GM18867 (cell line): ENCODE measurements at regions not wholly inside any gene's neighbourhood (a gene's known extent, or its start where the extent isn't known, plus 50 kb on each side); places are given as distances from the start of the nearest gene placed in this dataset.
"Not testable (repeated sequence)": the region's sequence is repeated elsewhere in the genome, so short reads cannot be mapped to it uniquely, and the experiment has no call there.

Experiments
- ATAC-seq: cut with Tn5 transposase; IDR thresholded peaks from one replicate; pipeline ENCODE4 v1.9.1; 2021; ENCODE audit warnings: mild to moderate bottlenecking, moderate library complexity; ENCODE audit not compliant: unreplicated experiment

DNA sequence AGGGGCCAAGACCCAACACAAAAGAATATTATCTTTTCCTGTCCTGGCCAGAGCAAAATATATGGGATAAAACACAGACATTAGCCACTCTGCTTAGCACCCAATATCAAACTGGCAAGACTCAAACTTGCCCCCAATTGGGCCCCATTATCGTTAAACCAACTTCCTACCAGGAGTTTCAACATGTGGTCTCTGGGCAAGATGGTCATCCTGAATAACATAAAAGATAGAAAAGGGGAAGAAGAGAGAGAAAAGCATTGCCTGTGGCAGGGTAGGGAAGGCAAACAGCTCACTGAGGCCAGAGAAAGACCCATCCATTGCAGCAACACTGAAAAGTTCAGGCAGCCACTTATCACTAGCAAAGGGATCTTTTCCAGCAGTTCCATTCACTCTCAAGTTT, 502.1 kb downstream of the KIF2B start:
- no peak for ATAC-seq

DNA sequence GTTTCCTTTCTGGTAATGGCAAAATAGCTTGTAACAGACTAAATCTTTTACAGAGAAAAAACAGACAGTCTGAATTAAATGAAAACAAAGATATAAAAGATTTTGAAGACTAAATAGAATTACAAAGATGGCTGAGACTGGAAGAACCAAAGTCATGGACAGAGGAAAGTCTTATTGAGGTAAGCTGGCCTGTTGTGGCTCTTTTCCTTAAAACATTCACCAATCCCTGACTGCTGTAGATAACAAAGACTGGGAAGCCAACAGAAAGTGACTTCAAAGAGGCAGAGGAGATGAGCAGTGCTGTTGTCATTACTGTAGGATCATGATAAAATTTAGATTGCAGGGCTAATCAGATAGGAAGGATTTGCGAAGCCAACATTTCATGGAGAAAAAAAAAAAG, 517.0 kb downstream of the KIF2B start:
- no peak for ATAC-seq

DNA sequence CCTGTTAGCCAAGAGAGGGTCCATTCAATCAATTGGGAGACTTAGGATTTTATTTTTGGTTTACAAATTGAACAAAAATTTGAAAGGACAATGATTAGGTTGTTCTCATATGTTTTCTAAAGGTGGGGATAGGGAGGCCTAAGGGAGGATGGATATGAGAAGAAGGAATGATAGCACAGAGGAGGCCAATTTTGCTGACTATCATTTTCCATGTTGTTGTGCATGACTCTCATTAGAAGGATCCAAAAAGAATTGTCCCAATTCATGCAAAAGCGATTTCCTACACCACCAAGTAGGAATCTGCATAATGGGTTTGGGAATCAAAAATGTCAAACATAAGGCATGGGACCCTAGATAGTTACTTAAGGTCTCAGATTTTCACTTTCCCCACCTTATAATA, 524.8 kb downstream of the KIF2B start:
- ATAC-seq, result no peak

DNA sequence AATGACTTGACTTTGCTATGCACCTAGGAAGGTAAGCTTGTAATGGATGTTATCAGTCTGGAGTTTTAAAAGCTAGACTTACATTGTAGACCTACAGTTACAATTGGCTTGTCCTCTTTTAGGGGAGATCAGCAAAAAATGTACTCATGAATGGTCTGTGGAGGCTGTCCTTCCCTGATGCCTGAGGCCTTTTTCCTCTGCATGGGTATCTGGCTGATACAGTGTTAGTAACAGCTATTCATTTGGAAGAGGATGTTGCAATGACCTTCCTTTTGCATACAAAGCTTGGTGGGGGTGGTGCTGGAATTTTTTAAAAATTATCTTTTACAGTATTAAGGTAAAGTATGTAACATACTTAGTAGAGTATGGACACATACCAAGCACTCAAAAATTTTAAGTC, 525.5 kb downstream of the KIF2B start:
- ATAC-seq, result no peak

DNA sequence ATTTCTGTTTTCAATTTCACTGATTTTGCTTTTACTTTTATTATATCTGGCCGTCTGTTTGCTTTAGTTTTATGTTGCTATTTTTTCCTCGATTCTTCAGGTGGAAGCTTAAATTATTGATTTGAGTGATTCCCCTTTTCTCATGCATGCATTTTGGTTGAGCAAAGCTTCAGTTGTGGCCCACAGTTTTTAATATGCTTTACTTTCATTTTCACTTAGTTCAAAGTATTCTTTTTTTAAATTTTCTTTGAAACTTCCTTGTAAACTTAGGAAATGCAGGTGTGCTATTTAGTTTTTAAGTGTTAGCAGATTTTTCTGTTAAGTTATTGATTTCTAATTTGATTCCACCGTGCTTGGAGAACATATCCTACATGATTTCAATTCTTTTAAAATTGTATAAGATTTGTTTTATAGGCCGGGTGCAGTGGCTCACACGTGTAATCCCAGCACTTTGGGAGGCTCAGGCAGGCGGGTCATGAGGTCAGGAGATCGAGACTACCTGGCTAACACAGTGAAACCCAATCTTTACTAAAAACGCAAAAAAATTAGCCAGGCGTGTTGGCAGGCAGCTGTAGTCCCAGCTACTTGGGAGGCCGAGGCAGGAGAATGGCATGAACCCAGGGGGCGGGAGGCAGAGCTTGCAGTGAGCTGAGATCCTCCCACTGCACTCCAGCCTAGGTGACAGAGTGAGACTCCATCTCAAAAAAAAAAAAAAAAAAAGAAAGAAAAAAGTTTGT, 531.2 kb downstream of the KIF2B start:
- ATAC-seq, result no peak

DNA sequence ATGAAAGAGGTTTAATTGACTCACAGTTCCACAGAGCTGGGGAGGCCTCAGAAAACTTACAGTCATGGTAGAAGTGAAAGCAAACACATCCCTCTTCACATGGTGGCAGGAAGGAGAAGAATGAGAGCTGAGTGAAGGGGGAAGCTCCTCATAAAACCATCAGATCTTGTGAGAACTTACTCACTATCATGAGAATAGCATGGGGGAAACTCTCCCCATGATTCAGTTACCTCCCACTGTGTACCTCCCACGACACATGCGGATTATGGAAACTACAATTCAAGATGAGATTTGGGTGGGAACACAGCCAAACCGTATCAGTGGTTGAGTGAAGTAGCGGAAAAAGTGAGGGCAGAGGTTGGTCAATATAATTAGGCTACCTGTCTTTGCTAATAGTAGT, 538.3 kb downstream of the KIF2B start:
- not testable (repeated sequence) for ATAC-seq

DNA sequence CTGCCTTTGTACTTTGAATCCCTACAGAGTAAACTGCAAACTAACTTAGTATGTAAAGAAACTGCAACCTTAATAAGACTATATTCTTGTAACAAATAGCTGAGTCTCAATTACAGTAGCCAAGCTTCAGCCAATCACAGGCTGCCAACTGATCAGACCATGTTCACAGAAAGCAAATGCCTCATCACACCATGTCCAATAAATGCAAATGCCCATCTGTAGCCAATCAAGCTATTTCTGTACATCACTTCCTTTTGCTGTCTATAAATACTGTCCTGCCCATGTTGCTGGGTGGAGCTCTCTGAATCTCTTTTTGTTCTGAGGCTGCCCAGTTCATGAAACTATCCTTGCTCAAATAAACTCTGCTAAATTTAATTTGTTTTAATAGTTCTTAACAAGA, 531.7 kb upstream of the TOM1L1 start:
- no peak for ATAC-seq

DNA sequence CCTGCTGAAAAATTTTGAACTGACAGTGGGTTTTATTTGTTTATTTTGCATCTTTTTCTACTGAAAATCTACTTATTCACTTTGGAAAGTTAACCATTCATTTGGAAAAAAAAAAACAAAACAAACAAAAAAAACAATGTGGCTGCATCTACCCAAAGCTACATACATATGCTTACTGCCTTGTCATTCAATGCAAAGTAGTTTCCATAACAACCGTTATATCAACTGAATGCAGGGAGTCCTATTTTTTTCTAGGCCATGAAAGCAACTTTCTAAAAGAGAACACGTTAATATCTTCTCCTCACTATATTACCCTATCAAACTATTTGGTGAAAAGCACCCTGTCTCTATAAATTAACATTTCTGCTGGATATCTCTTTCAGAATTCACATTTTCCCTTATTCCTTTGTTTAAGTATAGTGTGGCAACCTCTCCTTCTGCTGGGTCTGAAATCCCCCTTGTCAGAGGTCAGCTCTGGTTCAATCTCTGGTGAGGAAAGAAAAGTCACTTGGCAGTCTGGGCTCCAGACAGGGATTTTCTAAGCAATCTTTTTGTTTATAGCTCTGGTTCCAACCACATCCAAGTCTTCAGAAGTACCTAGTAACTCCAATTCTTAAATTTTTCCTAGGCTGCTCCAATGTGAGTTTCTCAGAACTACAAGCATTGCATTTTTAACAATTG, 528.4 kb upstream of the TOM1L1 start:
- ATAC-seq, result no peak

DNA sequence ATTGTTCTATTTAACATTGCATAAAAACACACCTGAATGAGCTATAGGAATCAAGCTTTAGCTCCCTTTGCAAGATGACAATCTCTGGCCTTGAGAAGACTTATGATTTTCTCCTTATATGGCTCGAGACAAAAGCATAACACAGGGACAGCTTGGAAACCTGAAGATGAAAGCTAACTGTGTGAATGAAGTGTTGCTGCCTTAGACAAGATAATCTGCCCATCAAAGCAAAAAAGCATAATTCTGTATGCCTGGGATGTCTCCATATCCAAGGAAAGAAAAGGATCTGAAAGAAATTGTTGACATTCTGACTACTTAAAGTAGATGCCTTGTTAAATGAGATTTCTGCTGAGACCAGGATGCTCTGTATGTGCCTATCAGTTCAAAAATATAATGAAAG, 526.7 kb upstream of the TOM1L1 start:
- no peak for ATAC-seq

DNA sequence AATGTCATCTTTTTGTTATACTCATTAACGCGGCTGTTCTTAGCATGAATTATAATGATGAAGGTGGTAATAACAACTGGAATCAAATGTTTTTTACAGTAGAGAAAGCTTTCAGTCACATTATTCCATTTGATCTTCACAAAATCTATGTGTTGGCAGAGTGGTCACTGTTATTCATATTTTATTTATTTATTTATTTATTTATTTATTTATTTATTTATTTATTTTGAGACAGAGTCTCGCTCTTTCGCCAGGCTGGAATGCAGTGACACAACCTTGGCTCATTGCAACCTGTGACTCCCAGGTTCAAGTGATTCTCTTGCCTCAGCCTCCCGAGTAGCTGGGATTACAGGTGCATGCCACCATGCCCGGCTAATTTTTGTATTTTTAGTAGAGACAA, 524.2 kb upstream of the TOM1L1 start:
- ATAC-seq, result not testable (repeated sequence)

DNA sequence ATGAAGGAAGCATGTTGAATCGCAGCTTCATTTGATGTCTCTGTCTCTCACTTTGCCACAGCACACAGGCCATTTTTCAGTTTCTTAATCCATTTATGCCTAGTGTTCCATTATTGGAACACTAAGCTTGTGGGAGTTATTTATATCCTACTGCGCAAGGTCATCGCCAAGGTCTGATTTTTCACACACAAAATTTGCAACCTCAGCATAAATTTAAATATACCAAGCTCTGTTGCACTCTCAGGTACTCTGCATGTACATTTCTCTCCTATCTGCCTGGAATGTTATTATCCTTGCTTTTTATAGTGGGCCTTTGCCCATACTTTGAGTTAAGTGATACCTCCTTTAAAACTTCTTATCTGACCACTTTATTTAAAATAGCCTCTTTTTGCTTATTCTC, 519.2 kb upstream of the TOM1L1 start:
- no peak for ATAC-seq

DNA sequence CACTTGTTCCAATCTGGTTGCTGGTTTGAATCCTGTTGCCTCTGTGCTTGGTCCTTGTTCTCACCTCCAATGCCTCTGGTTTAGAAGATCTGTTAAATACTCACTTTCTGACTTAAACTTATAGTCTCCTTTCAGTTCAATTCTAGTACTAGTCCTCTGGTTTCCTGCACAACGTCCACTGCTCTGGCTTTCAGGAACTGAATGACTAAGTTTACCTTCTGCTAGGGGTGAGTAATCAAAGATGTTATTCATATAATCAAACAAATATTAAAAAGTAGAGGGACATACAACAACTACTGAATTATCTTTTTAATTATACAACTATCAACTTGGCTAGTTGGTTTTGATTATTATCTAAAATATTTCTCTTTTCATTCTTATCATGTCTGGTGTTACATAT, 496.4 kb upstream of the TOM1L1 start:
- no peak for ATAC-seq

DNA sequence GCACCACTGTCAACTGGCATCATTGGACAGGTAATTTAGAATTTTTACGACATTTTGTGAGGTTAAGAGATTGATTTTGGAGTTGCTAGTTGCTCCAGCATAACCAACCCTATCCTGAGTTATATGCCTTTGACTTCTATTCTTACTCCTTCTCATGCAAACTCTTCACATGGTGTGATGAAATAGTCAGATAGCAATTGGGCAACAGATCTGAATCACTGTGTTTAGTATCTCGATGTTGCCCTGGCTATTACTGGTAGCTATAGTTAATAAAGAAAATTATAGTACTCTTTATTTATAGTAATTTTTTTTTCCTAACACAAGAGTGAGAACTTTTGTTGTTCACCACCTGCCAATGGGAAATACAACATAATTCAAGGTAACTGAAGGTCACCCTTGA, 494.8 kb upstream of the TOM1L1 start:
- no peak for ATAC-seq

DNA sequence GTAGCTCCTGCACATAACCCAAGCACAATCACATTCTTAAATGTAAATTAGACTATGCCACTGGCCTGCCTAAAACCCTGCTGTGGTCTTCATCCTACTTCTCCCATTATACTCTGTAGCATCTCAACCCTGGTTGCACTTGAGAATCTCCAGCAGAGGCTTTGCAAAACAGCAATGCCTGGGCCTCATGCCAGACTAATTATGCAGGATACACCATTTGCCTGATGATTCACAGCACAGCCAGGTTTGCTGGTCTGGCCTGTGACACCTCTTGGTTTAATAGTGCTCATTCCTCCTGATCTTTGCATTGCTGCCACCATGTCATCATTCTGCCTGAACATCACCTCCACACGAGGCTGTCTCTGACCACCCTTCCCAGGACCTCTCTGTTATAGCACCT, 491.9 kb upstream of the TOM1L1 start:
- ATAC-seq, result no peak

DNA sequence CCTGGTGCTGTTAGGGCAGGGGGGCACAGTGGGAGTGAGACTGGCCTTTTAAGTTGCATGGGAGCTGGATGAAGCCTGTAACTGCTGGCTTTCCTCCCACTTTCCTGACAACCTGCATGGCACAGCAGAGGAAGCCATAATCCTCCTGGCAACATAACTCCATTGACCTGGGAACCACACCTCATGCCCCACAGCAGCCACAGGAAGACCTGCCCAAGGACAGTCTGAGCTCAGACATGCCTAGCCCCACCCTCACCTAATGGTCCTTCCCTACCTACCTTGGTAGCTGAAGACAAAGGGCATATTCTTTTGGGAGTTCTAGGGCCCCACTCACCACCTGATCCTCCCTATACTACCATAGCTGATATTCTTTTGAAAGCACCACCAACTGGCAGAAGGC, 482.2 kb upstream of the TOM1L1 start:
- no peak for ATAC-seq

DNA sequence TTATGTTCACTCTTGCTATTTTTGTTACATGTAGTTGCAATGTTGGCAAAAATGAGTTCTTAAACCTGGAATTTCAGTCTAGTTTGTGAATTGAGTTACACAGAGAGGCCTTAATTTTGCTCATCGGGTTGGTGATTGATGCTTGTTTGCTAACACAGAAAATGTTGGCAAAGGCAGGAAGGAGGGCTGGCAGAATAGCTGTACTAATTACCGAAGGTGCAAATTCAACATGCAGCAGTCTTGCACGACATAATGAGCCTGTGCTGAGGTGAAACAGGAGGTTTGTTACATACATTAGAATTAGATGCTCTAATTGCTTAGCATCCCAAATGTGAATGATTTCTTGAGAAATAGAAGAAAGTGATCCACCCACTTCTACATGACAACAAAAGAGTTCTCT, 475.0 kb upstream of the TOM1L1 start:
- ATAC-seq, result no peak

DNA sequence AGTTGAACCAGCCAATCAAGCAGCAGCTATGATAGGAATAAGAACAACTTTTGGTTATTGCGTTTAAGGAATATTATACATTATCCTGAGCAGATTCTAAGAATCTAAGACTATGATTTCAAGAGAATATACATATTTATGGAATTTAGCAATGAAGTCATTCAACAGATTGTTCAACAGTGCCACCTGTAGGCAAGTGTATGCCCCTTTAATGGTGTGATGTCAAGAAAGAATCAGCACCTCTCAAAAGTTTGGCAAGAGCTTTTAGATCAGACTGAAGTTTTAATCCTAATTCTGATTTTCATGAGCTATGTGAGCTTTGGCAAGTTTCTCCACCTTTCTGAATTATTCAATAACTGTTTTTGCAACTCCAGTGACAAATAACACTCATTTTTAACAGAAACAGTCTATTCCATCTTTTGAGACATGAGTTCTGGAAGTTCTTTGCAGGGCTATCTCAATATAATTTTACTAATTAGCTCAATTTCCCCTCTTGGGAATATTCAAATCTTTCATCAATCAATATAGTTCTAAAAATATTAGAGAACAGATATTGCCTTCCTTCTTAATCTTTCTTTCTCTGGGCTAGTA, 474.3 kb upstream of the TOM1L1 start:
- ATAC-seq, result no peak

DNA sequence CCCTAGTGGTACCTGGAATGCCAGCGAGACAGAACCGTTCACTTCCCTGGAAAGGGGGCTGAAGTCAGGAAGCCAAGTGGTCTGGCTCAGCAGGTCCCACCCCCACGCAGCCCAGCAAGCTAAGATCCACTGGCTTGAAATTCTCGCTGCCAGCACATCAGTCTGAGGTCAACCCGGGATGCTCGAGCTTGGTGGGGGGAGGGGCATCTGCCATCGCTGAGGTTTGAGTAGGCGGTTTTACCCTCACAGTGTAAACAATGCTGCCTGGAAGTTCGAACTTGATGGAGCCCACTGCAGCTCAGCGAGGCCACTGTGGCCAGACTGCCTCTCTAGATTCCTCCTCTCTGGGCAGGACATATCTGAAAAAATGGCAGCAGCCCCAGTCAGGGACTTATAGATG, 464.7 kb upstream of the TOM1L1 start:
- ATAC-seq, result no peak

DNA sequence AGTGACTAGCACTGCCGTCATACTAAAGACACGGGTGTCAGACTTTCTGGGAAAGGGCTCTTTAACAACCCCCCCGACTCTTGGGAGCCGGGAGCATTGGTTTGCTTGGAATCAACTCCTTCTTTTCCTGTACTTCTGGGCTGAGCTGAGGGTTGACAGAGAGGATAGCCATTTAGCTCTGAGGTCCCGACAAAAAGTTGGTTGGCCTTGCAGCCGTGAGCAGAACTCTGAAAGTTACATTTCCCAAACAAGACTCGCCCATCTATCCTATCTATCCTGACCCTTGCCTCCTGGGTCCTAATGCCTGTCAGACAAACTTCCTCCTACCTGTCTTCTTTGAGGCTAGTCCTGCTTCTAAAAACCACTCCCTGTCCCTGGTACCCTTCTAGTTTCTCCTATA, 460.8 kb upstream of the TOM1L1 start:
- ATAC-seq, result no peak

DNA sequence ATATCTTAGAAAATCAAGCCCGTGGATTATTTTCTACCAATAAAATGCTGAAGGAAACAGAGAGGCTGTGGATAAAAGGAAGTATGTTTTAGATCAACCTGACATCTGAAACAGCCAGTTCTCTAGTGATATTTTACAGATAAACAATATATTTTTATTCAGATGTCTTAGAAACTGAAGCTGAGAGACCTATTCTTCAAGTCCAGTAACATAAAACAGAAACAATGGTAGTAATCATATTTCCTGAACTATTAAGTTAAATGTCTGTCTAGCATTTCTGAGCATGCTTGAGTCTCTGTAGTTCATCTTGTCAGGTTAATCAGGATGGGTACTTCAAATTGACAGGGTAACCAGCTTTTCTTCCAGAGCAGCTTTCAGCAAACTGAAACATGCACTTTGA, 449.6 kb upstream of the TOM1L1 start:
- no peak for ATAC-seq

DNA sequence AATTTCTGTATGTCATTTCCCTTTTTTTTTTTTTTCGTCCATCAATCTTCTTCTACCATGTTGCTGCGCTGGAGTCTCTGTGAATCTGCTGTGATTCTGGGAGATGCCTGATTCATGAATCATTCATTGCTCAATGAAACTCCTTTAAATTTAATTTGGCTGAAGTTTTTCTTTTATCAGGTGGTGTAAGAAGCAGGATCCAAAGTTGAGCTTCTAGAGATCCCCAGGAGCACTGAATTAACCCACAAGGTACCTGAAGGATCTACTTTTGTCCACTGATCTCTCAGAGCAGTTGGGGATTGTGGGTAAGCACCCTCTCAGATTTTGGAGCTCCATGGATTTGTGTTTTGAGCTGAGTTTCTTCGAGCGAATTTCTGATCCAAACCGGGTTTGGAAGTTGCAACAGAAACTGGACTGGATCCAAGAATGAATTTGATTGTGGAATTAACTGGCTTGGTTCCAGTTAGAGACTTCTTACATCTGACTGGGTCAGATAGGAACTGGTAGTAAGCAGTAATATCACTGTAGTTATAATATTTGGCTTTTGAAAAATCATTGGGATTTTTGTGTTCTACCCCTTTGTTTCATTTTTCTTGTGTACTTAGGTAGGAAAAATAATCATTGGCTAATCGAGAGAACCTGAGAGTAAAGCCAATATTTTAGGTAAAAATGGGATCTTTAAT, 447.8 kb upstream of the TOM1L1 start:
- ATAC-seq, result no peak
